ENCODE measurements at regions not wholly inside any gene's neighbourhood (a gene's known extent, or its start where the extent isn't known, plus 50 kb on each side); places are given as distances from the start of the nearest gene placed in this dataset.
"Not testable (repeated sequence)": the region's sequence is repeated elsewhere in the genome, so short reads cannot be mapped to it uniquely, and the experiment has no call there.

GRCh38 chr3:146796078-146796477 lies 190.9 kb upstream of the PLSCR5 start:
- DNase-seq (ENCODE audit: low spot score in 2 of 2) (no peak), FAIRE-seq (no peak)

GRCh38 chr3:146783446-146783845 lies 178.3 kb upstream of the PLSCR5 start:
- DNase-seq (ENCODE audit: low spot score in 2 of 2) = no peak
- FAIRE-seq = no peak

- DNase-seq (ENCODE audit: low spot score in 2 of 2) (no peak), FAIRE-seq (no peak)
Observed at GRCh38 chr3:146781606-146782005, 176.5 kb upstream of the PLSCR5 start.

- no peak for FAIRE-seq
- DNase-seq (ENCODE audit: low spot score in 2 of 2) = no peak
Observed at GRCh38 chr3:146781059-146781458, 175.9 kb upstream of the PLSCR5 start.

- no peak for FAIRE-seq
Observed at GRCh38 chr3:146780251-146780650, 175.1 kb upstream of the PLSCR5 start.

GRCh38 chr3:146777941-146778340 lies 172.8 kb upstream of the PLSCR5 start:
- no peak for FAIRE-seq
- DNase-seq (ENCODE audit: low spot score in 2 of 2) = no peak

More at GRCh38 chr3:146780251-146780650, 175.1 kb upstream of the PLSCR5 start:
- no peak for DNase-seq (ENCODE audit: low spot score in 2 of 2)

GRCh38 chr3:146772211-146772743 lies 167.1 kb upstream of the PLSCR5 start:
- no peak for FAIRE-seq

GRCh38 chr3:146770881-146771280 lies 165.7 kb upstream of the PLSCR5 start:
- DNase-seq (ENCODE audit: low spot score in 2 of 2) = no peak
- FAIRE-seq = no peak

More at GRCh38 chr3:146772211-146772743, 167.1 kb upstream of the PLSCR5 start:
- DNase-seq (ENCODE audit: low spot score in 2 of 2) = no peak

- FAIRE-seq = no peak
- DNase-seq (ENCODE audit: low spot score in 2 of 2) = no peak
Observed at GRCh38 chr3:146770301-146770700, 165.2 kb upstream of the PLSCR5 start.

GRCh38 chr3:146757759-146758158 lies 152.6 kb upstream of the PLSCR5 start:
- DNase-seq (ENCODE audit: low spot score in 2 of 2) = no peak

GRCh38 chr3:146750196-146750595 lies 145.1 kb upstream of the PLSCR5 start:
- no peak for FAIRE-seq
- no peak for DNase-seq (ENCODE audit: low spot score in 2 of 2)

More at GRCh38 chr3:146757759-146758158, 152.6 kb upstream of the PLSCR5 start:
- no peak for FAIRE-seq

GRCh38 chr3:146747928-146748327 lies 142.8 kb upstream of the PLSCR5 start:
- no peak for DNase-seq (ENCODE audit: low spot score in 2 of 2)
- FAIRE-seq = no peak

- no peak for DNase-seq (ENCODE audit: low spot score in 2 of 2)
- FAIRE-seq = no peak
Observed at GRCh38 chr3:146747051-146747450, 141.9 kb upstream of the PLSCR5 start.

- FAIRE-seq = no peak
- no peak for DNase-seq (ENCODE audit: low spot score in 2 of 2)
Observed at GRCh38 chr3:146746190-146746589, 141.0 kb upstream of the PLSCR5 start.

- DNase-seq (ENCODE audit: low spot score in 2 of 2) (no peak), FAIRE-seq (no peak)
Observed at GRCh38 chr3:146739203-146739671, 134.1 kb upstream of the PLSCR5 start.

GRCh38 chr3:146732325-146732724 lies 127.2 kb upstream of the PLSCR5 start:
- no peak for DNase-seq (ENCODE audit: low spot score in 2 of 2)
- no peak for FAIRE-seq

- FAIRE-seq = no peak
- DNase-seq (ENCODE audit: low spot score in 2 of 2) = no peak
Observed at GRCh38 chr3:146715170-146715569, 110.0 kb upstream of the PLSCR5 start.

- FAIRE-seq (no peak), DNase-seq (ENCODE audit: low spot score in 2 of 2) (no peak)
Observed at GRCh38 chr3:146712806-146713205, 107.7 kb upstream of the PLSCR5 start.

GRCh38 chr3:146709969-146710368 lies 104.8 kb upstream of the PLSCR5 start:
- DNase-seq (ENCODE audit: low spot score in 2 of 2) = no peak
- no peak for FAIRE-seq

GRCh38 chr3:146705225-146705624 lies 100.1 kb upstream of the PLSCR5 start:
- DNase-seq (ENCODE audit: low spot score in 2 of 2) (no peak), FAIRE-seq (no peak)

GRCh38 chr3:146702237-146702636 lies 97.1 kb upstream of the PLSCR5 start:
- no peak for FAIRE-seq
- no peak for DNase-seq (ENCODE audit: low spot score in 2 of 2)

GRCh38 chr3:146701246-146701645 lies 96.1 kb upstream of the PLSCR5 start:
- no peak for DNase-seq (ENCODE audit: low spot score in 2 of 2)
- no peak for FAIRE-seq

- not testable (repeated sequence) for FAIRE-seq
Observed at GRCh38 chr3:146700025-146700424, 94.9 kb upstream of the PLSCR5 start.

More at GRCh38 chr3:146700025-146700424, 94.9 kb upstream of the PLSCR5 start:
- not testable (repeated sequence) for DNase-seq (ENCODE audit: low spot score in 2 of 2)
